Thymus (tissue), 11 donors: ENCODE measurements at regions not wholly inside any gene's neighbourhood (a gene's known extent, or its start where the extent isn't known, plus 50 kb on each side); places are given as distances from the start of the nearest gene placed in this dataset.

Experiments used
- DNase-seq, 9 donors: peaks; one replicate each; pipeline ENCODE4 v3.0.0-alpha.2; 2013; ENCODE audit warnings: low spot score in 9 of 9, low read depth in 6 of 9, missing footprints in 1 of 9
- H3K27ac ChIP-seq, 2 donors: one replicate each; pipeline ENCODE4 v1.5.1; 2013; ENCODE audit warnings: control low read depth in 1 of 2, low read depth in 1 of 2, low read length in 1 of 2, mild to moderate bottlenecking in 1 of 2, moderate library complexity in 1 of 2
- H3K27me3 ChIP-seq, 2 donors: one replicate each; pipeline ENCODE4 v1.5.1; 2013; ENCODE audit warnings: low read length in 1 of 2; ENCODE audit not compliant: control insufficient read depth in 2 of 2, insufficient read depth in 1 of 2
- H3K36me3 ChIP-seq, 2 donors: one replicate each; pipeline ENCODE4 v1.5.1; 2013; ENCODE audit warnings: low read length in 1 of 2, mild to moderate bottlenecking in 1 of 2, moderate library complexity in 1 of 2; ENCODE audit not compliant: control insufficient read depth in 2 of 2, insufficient read depth in 2 of 2
- H3K4me1 ChIP-seq, 2 donors: one replicate each; pipeline ENCODE4 v1.5.1; 2013; ENCODE audit warnings: low read length in 2 of 2; ENCODE audit not compliant: control insufficient read depth in 2 of 2, insufficient read depth in 2 of 2
- H3K4me3 ChIP-seq, 2 donors: one replicate each; pipeline ENCODE4 v1.5.1; 2013; ENCODE audit warnings: low read length in 2 of 2, control low read depth in 1 of 2, mild to moderate bottlenecking in 1 of 2
- H3K9me3 ChIP-seq, 2 donors: one replicate each; pipeline ENCODE4 v1.5.1; 2013; ENCODE audit warnings: low read length in 1 of 2, mild to moderate bottlenecking in 1 of 2; ENCODE audit not compliant: control insufficient read depth in 2 of 2, insufficient read depth in 1 of 2
- WGBS: extraction: QIAGEN DNeasy Blood & Tissue Kit; methylation state at CpG from one replicate; pipeline ENCODE4 v1.1.7; 2013; 5-methylcytosine and 5-hydroxymethylcytosine counted together
- donor health status: healthy.

- 93% methylated on average over 5 of the region's 5 CpGs for WGBS
- Histone ChIP-seq H3K9me3 (no peaks in the 10 kb centered on the region), H3K27me3 (no peaks in the 10 kb centered on the region), H3K4me1 (peaks cover 0 to 8% of the 10 kb centered on the region in 2 donors), H3K4me3 (no peak overlapping the region), H3K27ac (no peak overlapping the region), H3K36me3 (no peaks in the 10 kb centered on the region)
- DNase-seq = no peak
Observed at GRCh38 chr5:173741729-173742431, 125.4 kb upstream of the BOD1 start.

DNA sequence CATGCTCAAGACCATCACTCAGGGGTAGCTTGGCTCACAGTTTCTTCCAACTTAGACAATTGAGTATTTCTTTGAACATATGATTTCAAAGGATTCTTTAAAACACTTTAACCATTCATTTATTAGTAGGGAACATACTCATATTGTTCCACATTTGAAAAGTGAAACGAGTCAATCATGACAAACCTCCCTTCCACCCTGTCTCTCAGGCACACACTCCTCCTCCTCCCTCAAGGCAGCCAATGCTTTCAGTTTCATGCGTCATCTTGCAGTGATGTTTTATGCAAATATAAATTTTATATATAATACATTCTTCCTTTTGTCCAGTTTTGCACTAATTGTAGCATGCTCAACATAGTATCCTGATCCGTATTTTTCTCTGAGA is 126.0 kb upstream of the BOD1 start:
- Histone ChIP-seq H3K36me3 (no peaks in the 10 kb centered on the region), H3K27ac (no peak overlapping the region), H3K27me3 (no peaks in the 10 kb centered on the region), H3K4me3 (no peak overlapping the region), H3K9me3 (no peaks in the 10 kb centered on the region), H3K4me1 (peaks cover 0 to 8% of the 10 kb centered on the region in 2 donors)
- no peak for DNase-seq
- 84% methylated on average over 3 of the region's 3 CpGs for WGBS

DNA sequence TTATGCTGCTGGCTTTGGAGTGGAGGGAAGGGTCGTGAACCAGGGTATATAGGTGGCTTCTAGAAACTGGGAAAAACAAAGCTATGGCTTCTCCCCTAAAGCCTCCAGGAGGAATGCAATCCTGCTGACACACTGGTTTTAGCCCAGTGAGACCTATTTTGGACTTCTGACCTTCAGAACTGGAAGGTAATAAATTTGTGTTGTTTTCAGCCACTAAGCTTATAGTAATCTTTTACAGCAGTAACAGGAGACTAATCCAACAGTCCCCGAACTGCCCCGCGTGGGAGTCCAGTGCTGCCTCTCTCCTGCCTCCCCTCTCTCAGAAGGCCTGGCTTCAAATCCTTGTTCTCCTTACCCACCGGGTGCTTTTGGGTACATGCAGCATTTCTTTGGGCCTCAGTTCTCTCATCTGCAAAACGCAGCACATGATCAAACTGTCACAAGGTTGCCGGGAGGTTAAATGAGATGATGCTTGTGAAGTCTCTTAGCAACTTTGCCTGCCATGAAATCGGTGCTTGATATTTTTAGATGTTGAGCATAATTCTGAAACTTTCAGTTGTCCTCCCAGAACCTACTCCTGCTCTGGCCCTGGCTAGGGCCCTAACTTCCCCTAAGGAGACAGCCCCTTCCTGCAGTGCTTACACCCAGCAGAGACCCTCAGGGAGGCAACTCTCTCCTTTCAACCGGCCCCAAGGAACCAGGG is 127.3 kb upstream of the BOD1 start:
- no peaks in the 10 kb centered on the region for H3K36me3 ChIP-seq
- 95% methylated on average over 9 of the region's 9 CpGs for WGBS
- no peak overlapping the region for H3K4me3 ChIP-seq
- DNase-seq = no peak
- no peaks in the 10 kb centered on the region for H3K9me3 ChIP-seq
- no peaks in the 10 kb centered on the region for H3K27me3 ChIP-seq
- H3K27ac ChIP-seq = no peak overlapping the region
- H3K4me1 ChIP-seq = peaks cover 0 to 8% of the 10 kb centered on the region in 2 donors

DNA sequence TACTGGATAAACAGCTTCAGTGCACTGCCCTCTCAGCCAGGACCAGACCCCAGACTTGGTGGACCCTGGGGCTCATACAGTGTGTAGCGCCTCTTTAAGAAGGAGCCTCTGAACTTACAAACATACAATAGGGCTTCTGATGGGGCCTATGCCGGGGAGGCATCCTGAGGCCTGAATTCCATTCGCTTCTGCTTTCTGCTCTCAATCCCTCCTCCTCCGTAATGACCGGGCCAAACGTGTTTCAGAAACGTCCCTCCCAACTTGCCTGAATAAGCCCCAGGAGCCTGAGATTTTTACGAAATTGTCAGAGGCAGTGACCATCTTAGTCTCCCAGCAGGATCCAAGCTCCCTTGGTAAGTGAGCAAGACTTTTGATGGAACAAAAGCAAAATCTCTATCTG is 128.1 kb upstream of the BOD1 start:
- H3K4me1 ChIP-seq = peaks cover 0 to 8% of the 10 kb centered on the region in 2 donors
- no peaks in the 10 kb centered on the region for H3K36me3 ChIP-seq
- no peak overlapping the region for H3K27ac ChIP-seq
- 96% methylated on average over 8 of the region's 8 CpGs for WGBS
- H3K27me3 ChIP-seq = no peaks in the 10 kb centered on the region
- no peak overlapping the region for H3K4me3 ChIP-seq
- H3K9me3 ChIP-seq = no peaks in the 10 kb centered on the region
- DNase-seq = no peak

DNA sequence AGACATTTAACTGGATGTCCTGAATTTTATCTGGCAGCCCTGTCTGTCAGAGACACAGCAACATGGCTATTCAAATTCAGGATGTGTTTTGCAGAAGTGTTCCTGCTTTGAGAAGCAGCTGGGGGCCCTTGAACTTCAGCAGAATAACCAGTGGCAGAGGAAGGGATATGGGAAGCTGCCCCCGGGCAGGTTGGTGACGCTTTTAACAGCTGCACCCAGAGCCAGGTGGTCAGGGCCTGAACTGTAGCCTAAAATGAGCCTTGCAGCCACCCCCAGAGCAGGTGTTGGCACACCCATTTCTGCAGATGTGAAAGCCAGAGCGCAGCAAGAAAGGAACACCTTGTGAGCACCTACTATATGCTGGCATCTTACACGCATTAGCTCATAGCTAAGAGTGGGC is 128.7 kb upstream of the BOD1 start:
- Histone ChIP-seq H3K4me3 (no peak overlapping the region), H3K27ac (no peak overlapping the region), H3K4me1 (peaks cover 0 to 8% of the 10 kb centered on the region in 2 donors), H3K9me3 (no peaks in the 10 kb centered on the region), H3K36me3 (no peaks in the 10 kb centered on the region), H3K27me3 (no peaks in the 10 kb centered on the region)
- peak in 6 of 9 donors; percentile 9 to 40 (median 25) for DNase-seq
- WGBS = 36% methylated on average over 4 of the region's 4 CpGs

GRCh38 chr5:173745557-173745956 is 129.1 kb upstream of the BOD1 start:
- Histone ChIP-seq H3K4me1 (peaks cover 0 to 8% of the 10 kb centered on the region in 2 donors), H3K36me3 (no peaks in the 10 kb centered on the region), H3K4me3 (no peak overlapping the region), H3K9me3 (no peaks in the 10 kb centered on the region), H3K27me3 (no peaks in the 10 kb centered on the region), H3K27ac (no peak overlapping the region)
- DNase-seq = no peak
- whole genome bisulfite sequencing = 96% methylated on average over 7 of the region's 7 CpGs

DNA sequence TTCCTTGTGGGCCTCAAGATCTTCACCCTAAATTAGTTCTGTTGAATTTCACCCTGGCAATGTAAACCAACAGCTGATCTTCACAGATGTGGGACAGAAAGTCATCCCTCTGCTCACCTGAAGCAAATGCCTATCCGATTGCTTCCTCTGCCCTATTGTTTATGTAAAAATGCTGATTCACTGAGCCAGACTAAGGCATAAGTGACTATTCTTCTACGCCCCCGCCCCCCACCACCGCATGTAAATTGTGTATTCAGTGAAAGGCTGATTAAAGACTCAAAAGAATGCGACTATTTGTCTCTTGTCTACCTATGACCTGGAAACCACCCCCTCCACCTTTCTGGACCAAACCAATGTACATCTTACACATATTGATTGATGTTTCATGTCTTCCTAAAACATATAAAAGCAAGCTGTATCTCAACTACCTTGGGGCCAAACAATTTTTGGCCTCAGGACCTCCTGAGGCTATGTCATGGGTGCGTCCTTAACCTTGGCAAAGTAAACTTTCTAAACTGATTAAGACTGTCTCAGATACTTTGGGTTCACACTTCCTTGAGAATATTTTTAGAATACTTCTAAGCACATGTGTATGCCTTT is 129.7 kb upstream of the BOD1 start:
- peaks cover 0 to 8% of the 10 kb centered on the region in 2 donors for H3K4me1 ChIP-seq
- H3K9me3 ChIP-seq = no peaks in the 10 kb centered on the region
- DNase-seq = no peak
- H3K36me3 ChIP-seq = no peaks in the 10 kb centered on the region
- H3K27me3 ChIP-seq = no peaks in the 10 kb centered on the region
- no peak overlapping the region for H3K4me3 ChIP-seq
- WGBS = 84% methylated on average over 6 of the region's 6 CpGs
- no peak overlapping the region for H3K27ac ChIP-seq

GRCh38 chr5:173747876-173748275 is 131.4 kb upstream of the BOD1 start:
- H3K9me3 ChIP-seq = no peaks in the 10 kb centered on the region
- no peak overlapping the region for H3K27ac ChIP-seq
- H3K36me3 ChIP-seq = no peaks in the 10 kb centered on the region
- H3K27me3 ChIP-seq = no peaks in the 10 kb centered on the region
- H3K4me3 ChIP-seq = no peak overlapping the region
- no peak for DNase-seq
- H3K4me1 ChIP-seq = peaks cover 0 to 8% of the 10 kb centered on the region in 2 donors

GRCh38 chr5:173750538-173751265 is 134.3 kb upstream of the BOD1 start:
- no peak overlapping the region for H3K4me3 ChIP-seq
- 87% methylated on average over 9 of the region's 9 CpGs for WGBS

More at GRCh38 chr5:173750538-173751265, 134.3 kb upstream of the BOD1 start:
- Histone ChIP-seq H3K9me3 (no peaks in the 10 kb centered on the region), H3K27ac (no peak overlapping the region), H3K36me3 (no peaks in the 10 kb centered on the region), H3K27me3 (no peaks in the 10 kb centered on the region), H3K4me1 (peaks cover 0 to 3% of the 10 kb centered on the region in 2 donors)
- DNase-seq = no peak
